ENCODE measurements at regions not wholly inside any gene's neighbourhood (a gene's known extent, or its start where the extent isn't known, plus 50 kb on each side); places are given as distances from the start of the nearest gene placed in this dataset.

- TF ChIP-seq CTCF (IDR thresholded peaks at IDR 0.05; ENCODE audit: insufficient read depth, low read length, missing control alignments), result no peak
- CTCF ChIA-PET, result no interaction called here
- no peak for DNase-seq (ENCODE audit: low read depth, low spot score)
- H3K4me3 ChIP-seq (ENCODE audit: low read depth, low read length), result no peak overlapping the region
- POLR2A ChIA-PET, result no interaction called here
These were observed 494.9 kb upstream of the AKR1E2 start for GRCh38 chr10:4331150-4331549.

- no peak for TF ChIP-seq CTCF (IDR thresholded peaks at IDR 0.05; ENCODE audit: insufficient read depth, low read length, missing control alignments)
- ChIA-PET CTCF (no interaction called here), POLR2A (no interaction called here)
- no peak for DNase-seq (ENCODE audit: low read depth, low spot score)
- no peak overlapping the region for H3K4me3 ChIP-seq (ENCODE audit: low read depth, low read length)
These were observed 495.4 kb upstream of the AKR1E2 start for GRCh38 chr10:4330636-4331035.

GRCh38 chr10:4329225-4329624, 496.8 kb upstream of the AKR1E2 start:
- no peak for DNase-seq (ENCODE audit: low read depth, low spot score)
- ChIA-PET CTCF (interaction anchor here (0.7 kb wide), 1 partner anchor 139 kb away, joined by 3 read pairs; no protein-coding TSS in a partner anchor), POLR2A (no interaction called here)
- TF ChIP-seq CTCF (IDR thresholded peaks at IDR 0.05; ENCODE audit: insufficient read depth, low read length, missing control alignments), result no peak
- H3K4me3 ChIP-seq (ENCODE audit: low read depth, low read length), result no peak overlapping the region

GRCh38 chr10:4326647-4327046, 499.4 kb upstream of the AKR1E2 start:
- TF ChIP-seq CTCF (IDR thresholded peaks at IDR 0.05; ENCODE audit: insufficient read depth, low read length, missing control alignments), result no peak
- CTCF ChIA-PET, result no interaction called here

GRCh38 chr10:4319870-4320367, 506.1 kb upstream of the AKR1E2 start:
- ChIA-PET POLR2A (no interaction called here), CTCF (no interaction called here)
- no peak for DNase-seq (ENCODE audit: low read depth, low spot score)
- TF ChIP-seq CTCF (IDR thresholded peaks at IDR 0.05; ENCODE audit: insufficient read depth, low read length, missing control alignments), result no peak
- H3K4me3 ChIP-seq (ENCODE audit: low read depth, low read length), result no peak overlapping the region

More at GRCh38 chr10:4326647-4327046, 499.4 kb upstream of the AKR1E2 start:
- DNase-seq (ENCODE audit: low read depth, low spot score), result no peak
- no peak overlapping the region for H3K4me3 ChIP-seq (ENCODE audit: low read depth, low read length)
- POLR2A ChIA-PET, result no interaction called here

DNA sequence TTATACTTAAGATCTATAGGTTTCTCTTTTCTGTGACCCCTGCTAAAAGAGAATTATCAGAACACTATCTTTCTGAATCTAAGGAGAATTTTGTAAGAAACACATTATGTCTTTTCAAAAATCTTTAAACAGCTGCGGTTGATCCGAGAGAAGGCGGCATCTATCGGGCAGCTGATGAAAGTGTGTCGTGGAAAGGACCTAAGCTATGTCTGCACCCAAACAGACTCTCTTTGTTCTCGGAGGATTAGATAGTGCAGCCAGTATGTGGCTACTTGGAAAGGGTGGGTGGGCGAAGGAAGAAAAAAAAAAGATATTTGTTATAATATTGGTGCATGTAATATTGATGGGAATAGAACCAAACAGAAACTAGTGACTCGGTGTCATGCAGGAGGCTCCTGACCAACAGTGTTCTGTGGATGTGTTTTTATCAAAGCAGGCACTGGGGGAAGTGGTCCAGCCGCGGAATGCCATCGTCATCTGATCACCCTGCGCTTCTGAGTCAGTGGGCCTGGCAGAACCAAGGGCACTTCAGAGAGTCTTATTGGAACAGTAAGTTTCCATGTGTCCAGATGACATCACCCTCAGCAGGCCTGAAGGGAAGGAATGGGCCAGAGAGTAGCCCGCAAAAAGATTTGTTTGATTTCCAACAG, 509.7 kb upstream of the AKR1E2 start:
- ChIA-PET CTCF (interaction anchor here (1.3 kb wide), 1 partner anchor 341 kb away, joined by 3 read pairs; no protein-coding TSS in a partner anchor), POLR2A (no interaction called here)
- H3K4me3 ChIP-seq (ENCODE audit: low read depth, low read length), result no peak overlapping the region
- no peak for TF ChIP-seq CTCF (IDR thresholded peaks at IDR 0.05; ENCODE audit: insufficient read depth, low read length, missing control alignments)
- no peak for DNase-seq (ENCODE audit: low read depth, low spot score)

Measured in AG04449 (cell line).